HUES64 (cell line): ENCODE measurements at regions not wholly inside any gene's neighbourhood (a gene's known extent, or its start where the extent isn't known, plus 50 kb on each side); places are given as distances from the start of the nearest gene placed in this dataset.

Experiments
- H3K27ac ChIP-seq: 2 replicates; pipeline ENCODE4 v1.7.0; 2013; ENCODE audit warnings: low read depth, low read length, inconsistent platforms
- H3K27me3 ChIP-seq: 2 replicates; pipeline ENCODE4 v1.6.1; 2013; ENCODE audit warnings: mild to moderate bottlenecking, low read length; ENCODE audit not compliant: insufficient read depth
- H3K36me3 ChIP-seq: 2 replicates; pipeline ENCODE4 v1.6.1; 2013; ENCODE audit warnings: mild to moderate bottlenecking, low read length; ENCODE audit not compliant: insufficient read depth
- H3K4me1 ChIP-seq: 2 replicates; pipeline ENCODE4 v1.6.1; 2013; ENCODE audit warnings: mild to moderate bottlenecking, low read length, moderate library complexity; ENCODE audit not compliant: insufficient read depth
- H3K4me3 ChIP-seq: 2 replicates; pipeline ENCODE4 v1.5.1; 2013; ENCODE audit warnings: mild to moderate bottlenecking, low read length, moderate library complexity
- H3K9ac ChIP-seq: 2 replicates; pipeline ENCODE4 v1.6.1; 2013; ENCODE audit warnings: mild to moderate bottlenecking, low read depth, low read length
- H3K9me3 ChIP-seq: 2 replicates; pipeline ENCODE4 v1.6.1; 2013; ENCODE audit warnings: low read depth, low read length; ENCODE audit not compliant: insufficient read depth
- WGBS: fragments of 150-250, 120-280 bp; methylation state at CpG from one replicate; pipeline ENCODE4 v1.1.7; 2013; ENCODE audit warnings: missing lambda C conversion rate; 5-methylcytosine and 5-hydroxymethylcytosine counted together

GRCh38 chr9:86424251-86424891, 70.2 kb upstream of the TUT7 start:
- H3K9me3 ChIP-seq: peaks cover 5% of the 10 kb centered on the region; the same call in 1 of the 2 replicates
- H3K4me3 ChIP-seq: no peak overlapping the region
- H3K36me3 ChIP-seq: no peaks in the 10 kb centered on the region
- H3K4me1 ChIP-seq: no peaks in the 10 kb centered on the region
- 85% methylated on average over 10 of the region's 10 CpGs for WGBS
- H3K27me3 ChIP-seq: no peaks in the 10 kb centered on the region
- no peak overlapping the region for H3K27ac ChIP-seq
- H3K9ac ChIP-seq: no peak overlapping the region

- WGBS: 68% methylated on average over 10 of the region's 10 CpGs
- no peak overlapping the region for H3K9ac ChIP-seq
- peaks cover 9% of the 10 kb centered on the region; the same call in 1 of the 2 replicates for H3K9me3 ChIP-seq
- peaks cover 51% of the 10 kb centered on the region for H3K27me3 ChIP-seq
- no peaks in the 10 kb centered on the region for H3K36me3 ChIP-seq
- H3K4me3 ChIP-seq: no peak overlapping the region
- no peaks in the 10 kb centered on the region for H3K4me1 ChIP-seq
- no peak overlapping the region for H3K27ac ChIP-seq
Observed at GRCh38 chr9:86413971-86414880, 60.0 kb upstream of the TUT7 start.

- Histone ChIP-seq H3K9ac (no peak overlapping the region), H3K27ac (no peak overlapping the region), H3K36me3 (no peaks in the 10 kb centered on the region), H3K9me3 (peaks cover 9% of the 10 kb centered on the region; the same call in 1 of the 2 replicates), H3K4me3 (no peak overlapping the region), H3K27me3 (peaks cover 80% of the 10 kb centered on the region), H3K4me1 (peaks cover 13% of the 10 kb centered on the region; the same call in 1 of the 2 replicates)
- WGBS: 19% methylated on average over 5 of the region's 5 CpGs
Observed at GRCh38 chr9:86410281-86410680, 56.1 kb upstream of the TUT7 start.

GRCh38 chr9:86408121-86408520, 53.9 kb upstream of the TUT7 start:
- H3K4me3 ChIP-seq: no peak overlapping the region
- H3K27me3 ChIP-seq: peaks cover 89% of the 10 kb centered on the region
- peaks cover 13% of the 10 kb centered on the region; the same call in 1 of the 2 replicates for H3K4me1 ChIP-seq
- H3K9ac ChIP-seq: no peak overlapping the region
- 100% methylated on average over 1 of the region's 1 CpG for WGBS
- peaks cover 9% of the 10 kb centered on the region; the same call in 1 of the 2 replicates for H3K9me3 ChIP-seq
- H3K36me3 ChIP-seq: no peaks in the 10 kb centered on the region
- no peak overlapping the region for H3K27ac ChIP-seq

GRCh38 chr9:86407022-86407421, 52.8 kb upstream of the TUT7 start:
- Histone ChIP-seq H3K9me3 (peaks cover 2% of the 10 kb centered on the region; the same call in 1 of the 2 replicates), H3K4me3 (no peak overlapping the region), H3K4me1 (peaks cover 13% of the 10 kb centered on the region; the same call in 1 of the 2 replicates)

GRCh38 chr9:86406366-86406765, 52.2 kb upstream of the TUT7 start:
- no peak overlapping the region for H3K9ac ChIP-seq
- WGBS: 72% methylated on average over 4 of the region's 4 CpGs

More at GRCh38 chr9:86407022-86407421, 52.8 kb upstream of the TUT7 start:
- peaks cover 81% of the 10 kb centered on the region for H3K27me3 ChIP-seq
- no peak overlapping the region for H3K27ac ChIP-seq
- H3K9ac ChIP-seq: no peak overlapping the region
- 40% methylated on average over 3 of the region's 3 CpGs for WGBS
- no peaks in the 10 kb centered on the region for H3K36me3 ChIP-seq

GRCh38 chr9:86405926-86406325, 51.7 kb upstream of the TUT7 start:
- H3K27me3 ChIP-seq: peaks cover 70% of the 10 kb centered on the region
- no peaks in the 10 kb centered on the region for H3K36me3 ChIP-seq
- no peak overlapping the region for H3K4me3 ChIP-seq
- 27% methylated on average over 4 of the region's 4 CpGs for WGBS
- no peak overlapping the region for H3K9ac ChIP-seq
- peaks cover 13% of the 10 kb centered on the region; the same call in 1 of the 2 replicates for H3K4me1 ChIP-seq
- H3K27ac ChIP-seq: no peak overlapping the region
- no peaks in the 10 kb centered on the region for H3K9me3 ChIP-seq

More at GRCh38 chr9:86406366-86406765, 52.2 kb upstream of the TUT7 start:
- H3K4me3 ChIP-seq: no peak overlapping the region
- H3K27me3 ChIP-seq: peaks cover 74% of the 10 kb centered on the region
- H3K36me3 ChIP-seq: no peaks in the 10 kb centered on the region
- no peak overlapping the region for H3K27ac ChIP-seq
- H3K4me1 ChIP-seq: peaks cover 13% of the 10 kb centered on the region; the same call in 1 of the 2 replicates
- no peaks in the 10 kb centered on the region for H3K9me3 ChIP-seq

GRCh38 chr9:86405086-86405491, 50.9 kb upstream of the TUT7 start:
- peaks cover 13% of the 10 kb centered on the region; the same call in 1 of the 2 replicates for H3K4me1 ChIP-seq
- no peak overlapping the region for H3K4me3 ChIP-seq

More at GRCh38 chr9:86405086-86405491, 50.9 kb upstream of the TUT7 start:
- Histone ChIP-seq H3K36me3 (no peaks in the 10 kb centered on the region), H3K27ac (no peak overlapping the region), H3K27me3 (peaks cover 62% of the 10 kb centered on the region), H3K9ac (no peak overlapping the region), H3K9me3 (no peaks in the 10 kb centered on the region)
- 90% methylated on average over 1 of the region's 2 CpGs for WGBS
